Left lung (tissue), 4 donors: ENCODE measurements at regions not wholly inside any gene's neighbourhood (a gene's known extent, or its start where the extent isn't known, plus 50 kb on each side); places are given as distances from the start of the nearest gene placed in this dataset.
"Not testable (repeated sequence)": the region's sequence is repeated elsewhere in the genome, so short reads cannot be mapped to it uniquely, and the experiment has no call there.

Experiments used
- ATAC-seq: fragments of 200-7000 bp; cut with Tn5 transposase; one replicate; pipeline ENCODE4 v1.9.1; 2020; ENCODE audit warnings: moderate library complexity
- DNase-seq, 4 donors: peaks; one replicate each; pipeline ENCODE4 v3.0.0-alpha.2; 2013 to 2020
- H3K27ac ChIP-seq, 2 donors: fragments of 200-600 bp; sonication (generic) in 1 of 2; one replicate each; pipeline versions ENCODE4 v1.5.0 to v1.8.0; 2020 to 2021
- H3K27me3 ChIP-seq, 2 donors: fragments of 200-600 bp; sonication (generic) in 1 of 2; one replicate each; pipeline versions ENCODE4 v1.5.0 to v1.8.0; 2020 to 2021
- H3K36me3 ChIP-seq, 2 donors: fragments of 200-600 bp; sonication (generic) in 1 of 2; one replicate each; pipeline versions ENCODE4 v1.5.0 to v1.8.0; 2020 to 2021
- H3K4me1 ChIP-seq, 2 donors: fragments of 200-600 bp; one replicate each; pipeline ENCODE4 v1.8.0; 2021
- H3K4me3 ChIP-seq, 2 donors: fragments of 200-600 bp; sonication (generic) in 1 of 2; one replicate each; pipeline versions ENCODE4 v1.5.0 to v1.8.0; 2020 to 2021; ENCODE audit warnings: mild to moderate bottlenecking in 1 of 2
- H3K9me3 ChIP-seq, 2 donors: fragments of 200-600 bp; sonication (generic) in 1 of 2; one replicate each; pipeline versions ENCODE4 v1.5.0 to v1.8.0; 2020 to 2021
- intact Hi-C, 2 donors: fragments of 100-400 bp; cut with DNase I; formaldehyde crosslinking; loops; one replicate each; pipeline versions ENCODE4 v1.11.2 to v1.14.2; 2022
- TF ChIP-seq, protein P1 (sequence below), 2 donors: fragments of 200-600 bp; sonication (generic) in 1 of 2; IDR thresholded peaks; one replicate each; pipeline versions ENCODE4 v1.5.0 to v1.8.0; 2021; ENCODE audit warnings: antibody characterized with exemption in 2 of 2
- donor health status: DM: no; HTN: yes; CAD: no.
- donor health status: DM: no; HTN: no; CAD: no.

DNA sequence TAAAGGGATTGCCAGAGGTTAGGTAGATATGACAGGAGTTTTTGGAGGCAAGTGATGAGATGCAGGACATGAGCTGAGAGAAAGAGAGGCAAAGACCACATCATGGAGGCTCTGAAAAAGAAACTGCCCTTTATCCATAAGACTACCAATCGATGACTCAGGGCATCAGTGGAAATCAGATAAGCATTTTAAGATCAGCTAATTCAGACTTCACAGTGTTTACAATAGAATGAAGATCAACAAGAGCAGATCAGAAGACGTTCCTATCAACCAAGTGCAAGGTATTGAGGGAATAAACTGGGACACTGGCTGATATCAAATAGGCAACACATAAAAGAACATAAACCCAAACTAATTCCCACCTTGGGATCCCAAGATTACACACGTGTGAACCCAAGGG lies 227.2 kb downstream of the SLCO4C1 start:
- TF ChIP-seq, protein P1, sequence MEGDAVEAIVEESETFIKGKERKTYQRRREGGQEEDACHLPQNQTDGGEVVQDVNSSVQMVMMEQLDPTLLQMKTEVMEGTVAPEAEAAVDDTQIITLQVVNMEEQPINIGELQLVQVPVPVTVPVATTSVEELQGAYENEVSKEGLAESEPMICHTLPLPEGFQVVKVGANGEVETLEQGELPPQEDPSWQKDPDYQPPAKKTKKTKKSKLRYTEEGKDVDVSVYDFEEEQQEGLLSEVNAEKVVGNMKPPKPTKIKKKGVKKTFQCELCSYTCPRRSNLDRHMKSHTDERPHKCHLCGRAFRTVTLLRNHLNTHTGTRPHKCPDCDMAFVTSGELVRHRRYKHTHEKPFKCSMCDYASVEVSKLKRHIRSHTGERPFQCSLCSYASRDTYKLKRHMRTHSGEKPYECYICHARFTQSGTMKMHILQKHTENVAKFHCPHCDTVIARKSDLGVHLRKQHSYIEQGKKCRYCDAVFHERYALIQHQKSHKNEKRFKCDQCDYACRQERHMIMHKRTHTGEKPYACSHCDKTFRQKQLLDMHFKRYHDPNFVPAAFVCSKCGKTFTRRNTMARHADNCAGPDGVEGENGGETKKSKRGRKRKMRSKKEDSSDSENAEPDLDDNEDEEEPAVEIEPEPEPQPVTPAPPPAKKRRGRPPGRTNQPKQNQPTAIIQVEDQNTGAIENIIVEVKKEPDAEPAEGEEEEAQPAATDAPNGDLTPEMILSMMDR (IDR thresholded peaks at IDR 0.05) = no peak
- no peak overlapping the region for H3K27ac ChIP-seq
- H3K36me3 ChIP-seq = no peaks in the 10 kb centered on the region
- no peak overlapping the region for H3K4me3 ChIP-seq
- intact Hi-C loops = no loop called here
- DNase-seq (no peak), ATAC-seq (no peak)
- H3K4me1 ChIP-seq = no peaks in the 10 kb centered on the region
- H3K9me3 ChIP-seq = no peaks in the 10 kb centered on the region
- no peaks in the 10 kb centered on the region for H3K27me3 ChIP-seq

DNA sequence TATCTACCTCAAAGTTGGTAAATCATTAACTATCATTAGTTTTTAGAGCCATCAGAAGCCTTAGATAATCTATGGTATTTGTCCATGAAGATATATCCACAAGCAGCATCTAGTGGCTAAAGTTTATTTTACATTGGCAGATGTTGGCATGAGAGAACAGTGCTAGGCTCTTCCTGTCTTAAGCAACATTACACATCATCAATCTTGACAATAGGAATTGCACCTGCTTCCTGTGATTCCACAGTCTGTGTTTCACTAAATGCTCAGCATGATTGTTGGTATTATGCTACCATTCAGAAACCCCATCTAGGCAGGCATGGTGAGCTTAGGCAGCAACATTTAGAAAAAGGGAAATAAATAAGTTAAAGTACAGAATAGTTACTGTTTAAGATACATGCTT lies 246.6 kb downstream of the SLCO4C1 start:
- Histone ChIP-seq H3K27ac (no peak overlapping the region), H3K4me3 (no peak overlapping the region), H3K36me3 (no peaks in the 10 kb centered on the region), H3K27me3 (no peaks in the 10 kb centered on the region), H3K9me3 (no peaks in the 10 kb centered on the region), H3K4me1 (no peaks in the 10 kb centered on the region)
- no peak for ATAC-seq
- intact Hi-C loops = no loop called here
- DNase-seq = peak in 1 of 4 donors; percentile 1
- TF ChIP-seq, protein P1 (IDR thresholded peaks at IDR 0.05) = no peak

DNA sequence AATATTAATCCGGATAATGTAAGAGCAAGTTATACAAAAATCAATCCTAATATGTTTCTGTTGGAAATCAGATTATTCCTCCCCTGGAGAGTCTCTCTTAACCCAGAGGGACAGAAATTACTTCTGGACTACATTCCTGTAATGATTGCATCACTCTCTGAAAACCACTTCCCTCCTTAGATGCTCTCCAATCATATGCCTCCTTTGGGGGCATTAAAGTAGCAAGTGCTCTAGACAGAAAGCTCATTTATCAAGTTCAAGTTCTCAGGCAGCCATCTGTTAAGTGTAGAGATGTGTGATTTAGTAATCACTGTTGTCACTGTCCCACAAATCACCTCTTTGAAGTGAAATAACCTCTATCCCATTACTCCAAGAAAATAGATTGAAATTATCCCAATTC lies 247.1 kb downstream of the SLCO4C1 start:
- no peak overlapping the region for H3K4me3 ChIP-seq
- H3K27ac ChIP-seq = no peak overlapping the region
- H3K36me3 ChIP-seq = no peaks in the 10 kb centered on the region
- H3K9me3 ChIP-seq = no peaks in the 10 kb centered on the region
- TF ChIP-seq, protein P1 (IDR thresholded peaks at IDR 0.05) = no peak
- no peak for DNase-seq
- intact Hi-C loops = no loop called here
- no peak for ATAC-seq
- H3K27me3 ChIP-seq = no peaks in the 10 kb centered on the region
- H3K4me1 ChIP-seq = no peaks in the 10 kb centered on the region

DNA sequence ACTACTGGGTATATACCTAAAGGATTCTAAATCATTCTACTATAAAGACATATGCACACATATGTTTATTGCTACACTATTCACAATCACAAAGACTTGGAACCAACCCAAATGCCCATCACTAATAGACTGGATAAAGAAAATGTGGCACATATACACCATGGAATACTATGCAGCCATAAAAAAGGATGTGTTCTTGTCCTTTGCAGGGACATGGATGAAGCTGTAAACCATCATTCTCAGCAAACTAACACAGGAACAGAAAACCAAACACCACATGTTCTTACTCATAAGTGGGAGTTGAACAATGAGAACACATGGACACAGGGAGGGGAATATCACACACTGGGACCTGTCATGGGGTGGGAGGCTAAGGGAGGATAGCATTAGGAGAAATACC lies 249.0 kb downstream of the SLCO4C1 start:
- H3K4me3 ChIP-seq, H3K27me3 ChIP-seq, H3K27ac ChIP-seq, H3K36me3 ChIP-seq, intact Hi-C loops, H3K4me1 ChIP-seq, ATAC-seq, H3K9me3 ChIP-seq, DNase-seq: not testable (repeated sequence)

DNA sequence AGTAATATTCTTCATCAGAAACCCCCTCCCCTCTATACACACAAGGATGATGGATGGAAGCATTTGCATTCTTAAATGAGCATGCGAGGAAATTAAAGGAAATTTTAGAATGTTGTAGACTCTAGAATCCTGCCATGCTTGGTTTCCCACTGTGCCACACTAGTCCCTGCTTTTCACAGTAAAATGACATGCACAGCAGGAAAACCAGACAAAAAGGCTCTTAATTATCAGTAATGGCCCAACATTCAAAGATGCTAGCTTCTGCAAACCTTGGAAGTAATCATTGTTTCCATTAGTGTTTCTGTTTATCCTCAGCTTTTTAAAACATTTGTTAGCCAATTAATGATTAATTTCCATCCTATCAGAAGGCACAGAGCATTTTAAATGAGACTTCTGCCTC lies 255.8 kb downstream of the SLCO4C1 start:
- TF ChIP-seq, protein P1 (IDR thresholded peaks at IDR 0.05) = no peak
- Histone ChIP-seq H3K36me3 (no peaks in the 10 kb centered on the region), H3K27me3 (no peaks in the 10 kb centered on the region), H3K4me3 (no peak overlapping the region), H3K27ac (no peak overlapping the region), H3K4me1 (no peaks in the 10 kb centered on the region), H3K9me3 (no peaks in the 10 kb centered on the region)
- intact Hi-C loops = no loop called here
- no peak for ATAC-seq
- DNase-seq = no peak

DNA sequence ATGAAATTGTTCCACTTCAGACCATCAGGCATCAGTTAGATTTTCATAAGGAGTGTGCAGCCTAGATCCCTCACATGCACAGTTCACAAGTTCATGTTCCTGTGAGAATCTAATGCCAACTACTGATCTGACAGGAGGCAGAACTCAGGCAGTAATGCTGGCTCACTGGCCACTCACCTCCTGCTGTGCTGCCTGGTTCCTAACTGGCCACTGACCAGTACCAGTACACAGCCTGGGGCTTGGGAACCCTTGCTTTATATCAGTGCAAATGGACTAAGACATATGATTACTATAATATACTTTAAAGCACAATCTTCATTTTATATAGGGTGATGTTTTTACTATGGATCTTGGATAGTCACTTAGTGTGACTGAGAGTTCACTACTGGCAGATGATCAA lies 259.2 kb downstream of the SLCO4C1 start:
- DNase-seq (peak in 1 of 4 donors; percentile 6), ATAC-seq (no peak)
- intact Hi-C loops = no loop called here
- no peaks in the 10 kb centered on the region for H3K9me3 ChIP-seq
- no peak overlapping the region for H3K27ac ChIP-seq
- H3K4me1 ChIP-seq = no peaks in the 10 kb centered on the region
- no peak overlapping the region for H3K4me3 ChIP-seq
- H3K36me3 ChIP-seq = no peaks in the 10 kb centered on the region
- TF ChIP-seq, protein P1 (IDR thresholded peaks at IDR 0.05) = no peak
- no peaks in the 10 kb centered on the region for H3K27me3 ChIP-seq
